GM12874 (cell line): ENCODE measurements at regions not wholly inside any gene's neighbourhood (a gene's known extent, or its start where the extent isn't known, plus 50 kb on each side); places are given as distances from the start of the nearest gene placed in this dataset.

Source experiments
- CTCF ChIP-seq: IDR thresholded peaks from 2 replicates; pipeline ENCODE4 v1.5.1; 2011; ENCODE audit warnings: low read depth, mild to moderate bottlenecking, control low read depth, low read length, moderate library complexity; ENCODE audit not compliant: insufficient read depth

DNA sequence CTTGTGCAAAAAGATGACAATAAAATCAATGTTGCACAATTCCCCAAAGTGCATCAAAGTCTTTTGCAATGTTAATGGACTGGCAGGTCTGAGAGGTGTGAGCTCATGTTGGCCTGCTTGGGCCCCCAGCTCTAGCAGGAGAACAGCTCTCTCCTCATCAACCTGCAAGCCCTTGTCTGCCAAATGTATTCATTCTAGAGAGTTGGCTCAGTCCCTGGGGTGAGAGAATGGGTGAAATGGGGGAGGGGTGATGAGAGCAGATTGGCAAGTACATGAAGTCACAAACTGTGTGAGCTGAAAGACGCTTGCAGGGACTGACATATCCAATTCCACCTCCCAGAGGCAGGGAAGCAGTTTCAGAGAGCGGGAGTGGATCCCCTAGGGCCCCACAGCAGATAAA lies 465.1 kb upstream of the ZNF507 start:
- no peak for TF ChIP-seq CTCF

- TF ChIP-seq CTCF, result no peak
Measured at GRCh38 chr19:31881988-31882387, 463.4 kb upstream of the ZNF507 start.

GRCh38 chr19:31882709-31883108 lies 462.7 kb upstream of the ZNF507 start:
- no peak for TF ChIP-seq CTCF

DNA sequence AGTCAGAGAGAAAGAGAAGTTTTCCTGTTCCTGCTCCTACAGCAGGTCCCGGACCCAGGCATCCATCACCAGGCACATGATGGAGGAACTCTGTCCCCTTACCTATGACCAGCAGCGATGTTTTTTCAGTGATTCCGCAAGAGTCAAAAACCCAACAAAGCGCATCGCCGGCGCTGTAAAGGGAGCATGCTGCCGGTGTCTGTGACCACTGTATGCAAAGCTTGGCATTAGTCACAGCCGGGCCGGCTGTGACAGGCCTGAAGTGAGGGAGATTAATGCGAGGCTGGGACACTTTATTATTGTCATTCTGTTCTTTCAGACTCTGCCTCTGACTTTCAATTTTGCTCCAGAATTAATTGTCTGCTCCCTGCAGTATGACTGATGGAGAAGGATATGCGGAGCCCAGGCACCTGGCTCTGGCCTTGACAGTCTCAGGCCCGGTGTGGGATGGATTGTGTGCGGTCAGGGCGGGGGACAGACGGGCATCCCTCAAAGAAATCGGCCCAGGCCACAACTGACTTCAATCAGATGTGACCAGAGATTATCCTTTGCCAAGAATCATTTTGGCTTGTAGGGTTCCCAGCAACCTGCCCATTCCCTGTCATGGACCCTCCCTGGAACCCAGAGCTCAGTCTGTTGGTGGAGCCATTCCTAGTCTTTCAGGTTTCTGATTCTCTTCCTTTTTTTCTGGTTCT lies 462.0 kb upstream of the ZNF507 start:
- TF ChIP-seq CTCF, result no peak

DNA sequence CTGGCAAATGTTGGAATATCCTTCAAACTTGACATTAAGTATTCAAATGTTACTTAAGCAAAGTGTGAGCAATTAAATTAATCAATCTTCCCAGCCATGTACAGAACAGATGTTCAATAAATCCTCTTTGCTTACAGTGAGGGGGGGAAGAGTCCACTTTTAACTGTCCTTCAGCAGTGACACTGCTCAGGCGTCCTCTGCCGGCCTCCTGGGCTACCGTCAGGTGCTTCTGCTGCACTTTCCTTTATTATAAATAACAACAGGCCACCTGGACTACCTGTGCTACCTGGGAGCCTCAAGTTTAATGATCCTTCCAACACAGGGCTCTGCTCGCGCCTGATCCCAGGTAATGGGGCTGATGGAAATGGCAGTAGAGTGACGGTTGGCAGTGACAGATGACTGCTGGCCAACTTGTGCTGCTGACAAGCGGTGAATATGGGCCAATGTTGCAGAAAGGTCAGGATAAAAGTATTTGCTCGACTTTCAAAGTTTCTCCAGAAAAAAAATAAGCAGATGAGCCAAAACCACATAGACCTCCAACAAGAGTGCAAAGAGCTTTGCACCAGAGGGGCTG lies 460.0 kb upstream of the ZNF507 start:
- TF ChIP-seq CTCF, result no peak

- no peak for TF ChIP-seq CTCF
Measured at GRCh38 chr19:31890230-31890629, 455.2 kb upstream of the ZNF507 start.

DNA sequence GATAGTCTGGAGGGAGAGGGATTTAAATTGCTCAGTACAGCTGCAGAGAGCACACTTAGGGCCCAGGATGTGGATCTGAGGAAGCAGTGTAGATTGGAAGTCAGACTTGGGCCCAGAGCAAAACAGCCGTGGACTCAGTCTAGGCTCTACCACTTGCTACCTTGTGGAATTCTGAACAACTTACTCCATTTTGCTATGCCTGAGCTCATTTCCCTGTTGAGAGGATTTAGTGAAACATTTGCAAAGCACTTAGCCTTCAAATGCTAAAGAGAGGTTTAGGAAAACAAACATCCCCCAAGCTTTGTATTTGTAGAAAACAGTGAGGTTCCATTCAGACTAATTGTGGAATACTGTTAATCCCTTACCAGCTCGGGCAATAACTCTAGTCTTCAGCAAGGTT lies 453.4 kb upstream of the ZNF507 start:
- no peak for TF ChIP-seq CTCF
